ENCODE measurements at regions not wholly inside any gene's neighbourhood (a gene's known extent, or its start where the extent isn't known, plus 50 kb on each side); places are given as distances from the start of the nearest gene placed in this dataset.

DNA sequence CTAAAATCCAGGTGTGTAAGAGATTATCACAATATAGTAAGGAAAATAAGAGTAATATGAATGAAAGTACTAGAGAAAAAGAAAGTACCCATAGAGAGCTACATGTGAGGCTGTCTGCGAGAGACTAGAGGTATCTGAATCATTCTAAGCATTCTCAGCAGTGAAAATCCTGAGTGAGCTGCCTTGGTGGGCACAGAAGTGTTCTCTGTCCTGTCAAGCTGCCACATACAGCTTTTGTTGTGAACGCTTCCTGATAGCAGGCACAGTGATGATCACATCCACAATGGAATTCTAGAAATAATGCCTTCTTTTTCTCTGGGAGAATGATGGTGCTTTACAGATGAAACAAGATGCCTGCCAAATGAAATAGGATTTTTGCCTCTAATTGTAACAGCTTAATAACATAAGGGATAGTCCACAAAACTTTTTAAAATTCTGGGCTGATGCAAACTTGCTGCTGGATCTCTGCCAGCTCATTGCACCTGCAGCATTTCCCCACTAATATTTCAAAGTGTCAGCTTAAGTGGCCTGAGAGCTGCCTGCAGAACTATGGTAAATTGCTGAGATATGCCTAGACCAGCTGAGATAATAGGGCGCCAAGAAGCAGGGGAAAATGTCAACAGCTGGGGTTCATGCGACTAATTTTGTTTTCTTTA, 620.5 kb downstream of the DOK5 start:
- Histone ChIP-seq H3K9me3 (replicated peaks; ENCODE audit: control insufficient read depth, insufficient read depth, low read length) (no peaks in the 10 kb centered on the region; the same call in 2 of the 3 replicates), H3K4me2 (ENCODE audit: control insufficient read depth, insufficient read depth) (no peak overlapping the region), H3K36me3 (ENCODE audit: control insufficient read depth in 2 of 2, insufficient read depth in 2 of 2, low read length in 1 of 2) (no peaks in the 10 kb centered on the region), H3K4me1 (ENCODE audit: control insufficient read depth, insufficient read depth, low read length) (no peaks in the 10 kb centered on the region), H3K27ac (ENCODE audit: control insufficient read depth, insufficient read depth) (no peak overlapping the region), H2AFZ (ENCODE audit: control insufficient read depth, low read depth, low read length) (no peak overlapping the region), H3K9ac (ENCODE audit: control insufficient read depth, insufficient read depth, low read length) (no peak overlapping the region), H3K27me3 (replicated peaks in 1 of 2; ENCODE audit: control insufficient read depth in 2 of 2, insufficient read depth in 2 of 2, low read length in 1 of 2) (no peaks in the 10 kb centered on the region), H3K79me2 (ENCODE audit: control insufficient read depth, insufficient read depth, low read length) (no peaks in the 10 kb centered on the region), H4K20me1 (ENCODE audit: control insufficient read depth, insufficient read depth) (no peaks in the 10 kb centered on the region), H3K4me3 (no peak overlapping the region)
- CTCF ChIA-PET, result interaction anchor here (0.6 to 1.1 kb wide), 3 partner anchors 22 to 95 kb away, joined by 3 to 4 read pairs (median 4); no protein-coding TSS in a partner anchor
- BruUV-seq (replicated peaks), result no TSS peak
- FAIRE-seq, result no peak
- SMC1A ChIA-PET (ENCODE audit: uncharacterized antibody, unreplicated experiment), result interaction anchor here (1.0 to 2.1 kb wide), 6 partner anchors 21 to 113 kb away, joined by 3 to 10 read pairs (median 4); no protein-coding TSS in a partner anchor
- DNase-seq (ENCODE audit: low read depth, low spot score), result no peak
- 8% methylated on average over 4 of the region's 4 CpGs for WGBS (ENCODE audit: insufficient coverage, insufficient replicate concordance, low lambda C conversion rate, missing lambda C conversion rate)
- in situ Hi-C loops (cut with MboI), result no loop called here
- POLR2A ChIA-PET, result no interaction called here
- intact Hi-C loops (cut with micrococcal nuclease; ENCODE audit: unreplicated experiment), result no loop called here
- no peak for ATAC-seq
- TF ChIP-seq MXI1 (IDR thresholded peaks at IDR 0.05; ENCODE audit: low read depth, low read length), result no peak
- no peak for TF ChIP-seq ZSCAN29 (IDR thresholded peaks at IDR 0.05)
- no peak for TF ChIP-seq ZNF207 (IDR thresholded peaks at IDR 0.05; ENCODE audit: borderline replicate concordance)
- no peak for TF ChIP-seq EED (IDR thresholded peaks at IDR 0.05; ENCODE audit: low read depth)
- TF ChIP-seq TCF7 (IDR thresholded peaks at IDR 0.05; ENCODE audit: borderline replicate concordance), result no peak
- no peak for TF ChIP-seq POLR2A (IDR thresholded peaks at IDR 0.05; ENCODE audit: low read depth, low read length)
- no peak for TF ChIP-seq SMAD1 (IDR thresholded peaks at IDR 0.05; ENCODE audit: low read depth, partially characterized antibody)
- TF ChIP-seq JUND (IDR thresholded peaks at IDR 0.05; ENCODE audit: low read depth, low read length), result no peak
- TF ChIP-seq, protein P1, sequence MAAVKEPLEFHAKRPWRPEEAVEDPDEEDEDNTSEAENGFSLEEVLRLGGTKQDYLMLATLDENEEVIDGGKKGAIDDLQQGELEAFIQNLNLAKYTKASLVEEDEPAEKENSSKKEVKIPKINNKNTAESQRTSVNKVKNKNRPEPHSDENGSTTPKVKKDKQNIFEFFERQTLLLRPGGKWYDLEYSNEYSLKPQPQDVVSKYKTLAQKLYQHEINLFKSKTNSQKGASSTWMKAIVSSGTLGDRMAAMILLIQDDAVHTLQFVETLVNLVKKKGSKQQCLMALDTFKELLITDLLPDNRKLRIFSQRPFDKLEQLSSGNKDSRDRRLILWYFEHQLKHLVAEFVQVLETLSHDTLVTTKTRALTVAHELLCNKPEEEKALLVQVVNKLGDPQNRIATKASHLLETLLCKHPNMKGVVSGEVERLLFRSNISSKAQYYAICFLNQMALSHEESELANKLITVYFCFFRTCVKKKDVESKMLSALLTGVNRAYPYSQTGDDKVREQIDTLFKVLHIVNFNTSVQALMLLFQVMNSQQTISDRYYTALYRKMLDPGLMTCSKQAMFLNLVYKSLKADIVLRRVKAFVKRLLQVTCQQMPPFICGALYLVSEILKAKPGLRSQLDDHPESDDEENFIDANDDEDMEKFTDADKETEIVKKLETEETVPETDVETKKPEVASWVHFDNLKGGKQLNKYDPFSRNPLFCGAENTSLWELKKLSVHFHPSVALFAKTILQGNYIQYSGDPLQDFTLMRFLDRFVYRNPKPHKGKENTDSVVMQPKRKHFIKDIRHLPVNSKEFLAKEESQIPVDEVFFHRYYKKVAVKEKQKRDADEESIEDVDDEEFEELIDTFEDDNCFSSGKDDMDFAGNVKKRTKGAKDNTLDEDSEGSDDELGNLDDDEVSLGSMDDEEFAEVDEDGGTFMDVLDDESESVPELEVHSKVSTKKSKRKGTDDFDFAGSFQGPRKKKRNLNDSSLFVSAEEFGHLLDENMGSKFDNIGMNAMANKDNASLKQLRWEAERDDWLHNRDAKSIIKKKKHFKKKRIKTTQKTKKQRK (IDR thresholded peaks at IDR 0.05; ENCODE audit: low read depth, low read length), result no peak
- TF ChIP-seq HCFC1 (IDR thresholded peaks at IDR 0.05; ENCODE audit: low read length), result no peak
- no peak for TF ChIP-seq TAF1 (IDR thresholded peaks at IDR 0.05; ENCODE audit: borderline replicate concordance, low read depth, low read length)
- TF ChIP-seq BRCA1 (IDR thresholded peaks at IDR 0.05; ENCODE audit: low read depth, low read length), result no peak
- TF ChIP-seq KLF5 (IDR thresholded peaks at IDR 0.05; ENCODE audit: partially characterized antibody), result no peak
- RAD21 ChIA-PET (ENCODE audit: unreplicated experiment), result interaction anchor here (1.1 kb wide), 1 partner anchor 115 kb away, joined by 3 read pairs; no protein-coding TSS in a partner anchor

Measured in GM12878 (cell line).